ENCODE measurements at regions not wholly inside any gene's neighbourhood (a gene's known extent, or its start where the extent isn't known, plus 50 kb on each side); places are given as distances from the start of the nearest gene placed in this dataset.

GRCh38 chr18:61697306-61697909 is 195.4 kb downstream of the RNF152 start:
- no peak overlapping the region for H3K27ac ChIP-seq
- no peak for DNase-seq (ENCODE audit: low spot score)
- TF ChIP-seq CTCF (IDR thresholded peaks at IDR 0.05), result no peak
- H3K4me3 ChIP-seq, result no peak overlapping the region

DNA sequence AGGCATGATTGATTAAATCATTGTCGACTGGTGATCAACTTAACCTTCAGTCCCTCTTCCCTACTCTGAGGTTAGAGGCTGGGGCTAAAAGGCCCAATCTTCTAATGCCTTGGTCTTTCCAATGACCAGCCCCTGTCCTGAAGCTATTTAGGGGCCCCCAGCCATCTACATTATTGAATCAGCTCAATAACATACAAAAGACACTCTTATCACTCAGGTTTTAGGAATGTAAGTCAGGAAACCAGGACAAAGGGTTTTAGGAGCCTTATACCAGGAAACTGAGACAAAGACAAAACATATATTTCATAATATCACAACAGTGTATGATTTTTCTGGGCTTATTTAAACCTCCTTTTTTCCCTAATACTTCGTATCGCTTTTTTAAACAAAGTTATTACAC is 198.6 kb downstream of the RNF152 start:
- no peak overlapping the region for H3K27ac ChIP-seq
- no peak for DNase-seq (ENCODE audit: low spot score)
- no peak for TF ChIP-seq CTCF (IDR thresholded peaks at IDR 0.05)
- H3K4me3 ChIP-seq, result no peak overlapping the region

DNA sequence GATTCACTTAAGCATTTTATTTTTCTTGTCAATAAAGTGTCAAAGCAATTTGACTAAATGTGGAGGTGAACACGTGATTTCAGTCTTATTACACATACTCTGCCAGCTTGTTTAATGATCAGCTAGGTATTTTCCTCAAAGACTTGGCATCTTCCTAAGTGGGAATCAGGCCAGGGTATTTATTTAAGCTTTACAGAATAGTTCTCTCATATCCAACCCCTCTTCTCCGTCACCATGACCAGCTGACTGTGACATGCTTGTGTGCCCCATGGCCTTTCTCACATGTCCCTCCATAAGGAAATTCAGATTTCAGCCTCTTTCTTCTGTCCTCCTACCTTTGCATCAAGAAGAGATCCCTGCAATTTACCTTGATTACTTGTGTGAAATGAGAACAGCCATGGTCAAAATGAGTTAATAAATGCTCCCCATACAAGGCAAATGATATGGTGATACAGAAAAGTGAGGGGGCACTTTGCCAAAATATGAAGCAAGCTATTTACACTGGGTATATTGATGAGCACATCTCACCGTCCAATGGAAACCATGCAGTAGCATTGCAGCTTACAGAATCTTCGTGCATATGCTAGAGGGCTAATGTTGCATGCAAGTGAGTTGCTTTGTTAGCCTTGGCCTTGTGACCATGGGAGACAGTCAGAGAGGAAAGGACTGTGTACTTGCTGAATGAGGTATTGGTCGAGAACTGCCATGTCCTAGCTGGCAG is 202.2 kb downstream of the RNF152 start:
- no peak for DNase-seq (ENCODE audit: low spot score)
- no peak overlapping the region for H3K27ac ChIP-seq

DNA sequence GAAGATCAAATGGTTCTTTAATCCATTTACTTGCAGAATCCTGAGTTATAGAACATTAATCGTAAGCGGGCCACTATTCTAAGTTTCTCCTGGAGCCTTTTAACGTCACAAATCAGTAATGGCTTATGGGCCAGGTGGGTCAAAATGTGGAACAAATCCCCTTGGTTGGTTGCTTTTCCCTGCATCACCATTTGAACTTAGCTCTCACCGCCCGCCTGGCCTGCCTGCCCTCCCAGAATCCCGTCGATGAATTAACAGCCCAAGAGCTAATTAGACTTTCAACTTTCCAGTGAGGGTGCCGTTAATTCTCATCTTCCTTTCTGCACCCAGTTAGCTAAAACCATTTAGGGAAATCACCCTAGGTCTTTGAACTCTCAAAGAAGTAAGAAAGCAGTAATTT is 205.5 kb downstream of the RNF152 start:
- TF ChIP-seq CTCF (IDR thresholded peaks at IDR 0.05), result no peak
- no peak for DNase-seq (ENCODE audit: low spot score)
- H3K27ac ChIP-seq, result no peak overlapping the region
- H3K4me3 ChIP-seq, result no peak overlapping the region

More for the DNA sequence above, 202.2 kb downstream of the RNF152 start:
- no peak overlapping the region for H3K4me3 ChIP-seq
- TF ChIP-seq CTCF (IDR thresholded peaks at IDR 0.05), result no peak

DNA sequence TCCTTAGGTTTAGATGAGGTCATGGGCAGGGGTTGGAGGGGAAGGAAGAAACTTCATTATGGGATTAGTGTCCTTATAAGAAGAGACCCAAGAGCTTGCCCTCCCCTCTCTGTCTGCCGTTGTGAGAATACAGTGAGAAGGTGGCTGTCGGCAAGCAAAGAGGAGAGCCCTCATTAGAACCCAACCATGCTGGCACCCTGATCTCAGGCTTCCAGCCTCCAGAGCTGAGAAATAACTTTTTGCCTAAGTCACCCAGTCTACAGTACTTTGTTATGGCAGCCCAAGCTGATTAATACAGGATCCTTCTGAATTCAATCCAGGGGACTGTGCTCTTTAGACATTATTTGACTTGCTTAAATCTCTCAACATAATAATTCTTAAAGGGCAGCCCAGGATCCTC is 209.0 kb downstream of the RNF152 start:
- no peak for TF ChIP-seq CTCF (IDR thresholded peaks at IDR 0.05)
- Histone ChIP-seq H3K27ac (no peak overlapping the region), H3K4me3 (no peak overlapping the region)
- no peak for DNase-seq (ENCODE audit: low spot score)

GRCh38 chr18:61681065-61681464 is 211.7 kb downstream of the RNF152 start:
- no peak overlapping the region for H3K27ac ChIP-seq

More at GRCh38 chr18:61681065-61681464, 211.7 kb downstream of the RNF152 start:
- H3K4me3 ChIP-seq, result no peak overlapping the region
- no peak for TF ChIP-seq CTCF (IDR thresholded peaks at IDR 0.05)
- DNase-seq (ENCODE audit: low spot score), result no peak

Measured in coronary artery (tissue), 2 donors.